HUES64 (cell line): ENCODE measurements at regions not wholly inside any gene's neighbourhood (a gene's known extent, or its start where the extent isn't known, plus 50 kb on each side); places are given as distances from the start of the nearest gene placed in this dataset.
"Not testable (repeated sequence)": the region's sequence is repeated elsewhere in the genome, so short reads cannot be mapped to it uniquely, and the experiment has no call there.

Experiments
- H3K27ac ChIP-seq: 2 replicates; pipeline ENCODE4 v1.7.0; 2013; ENCODE audit warnings: low read depth, low read length, inconsistent platforms
- H3K27me3 ChIP-seq: 2 replicates; pipeline ENCODE4 v1.6.1; 2013; ENCODE audit warnings: mild to moderate bottlenecking, low read length; ENCODE audit not compliant: insufficient read depth
- H3K36me3 ChIP-seq: 2 replicates; pipeline ENCODE4 v1.6.1; 2013; ENCODE audit warnings: mild to moderate bottlenecking, low read length; ENCODE audit not compliant: insufficient read depth
- H3K4me1 ChIP-seq: 2 replicates; pipeline ENCODE4 v1.6.1; 2013; ENCODE audit warnings: mild to moderate bottlenecking, low read length, moderate library complexity; ENCODE audit not compliant: insufficient read depth
- H3K4me3 ChIP-seq: 2 replicates; pipeline ENCODE4 v1.5.1; 2013; ENCODE audit warnings: mild to moderate bottlenecking, low read length, moderate library complexity
- H3K9ac ChIP-seq: 2 replicates; pipeline ENCODE4 v1.6.1; 2013; ENCODE audit warnings: mild to moderate bottlenecking, low read depth, low read length
- H3K9me3 ChIP-seq: 2 replicates; pipeline ENCODE4 v1.6.1; 2013; ENCODE audit warnings: low read depth, low read length; ENCODE audit not compliant: insufficient read depth
- WGBS: fragments of 150-250, 120-280 bp; methylation state at CpG from one replicate; pipeline ENCODE4 v1.1.7; 2013; ENCODE audit warnings: missing lambda C conversion rate; 5-methylcytosine and 5-hydroxymethylcytosine counted together

DNA sequence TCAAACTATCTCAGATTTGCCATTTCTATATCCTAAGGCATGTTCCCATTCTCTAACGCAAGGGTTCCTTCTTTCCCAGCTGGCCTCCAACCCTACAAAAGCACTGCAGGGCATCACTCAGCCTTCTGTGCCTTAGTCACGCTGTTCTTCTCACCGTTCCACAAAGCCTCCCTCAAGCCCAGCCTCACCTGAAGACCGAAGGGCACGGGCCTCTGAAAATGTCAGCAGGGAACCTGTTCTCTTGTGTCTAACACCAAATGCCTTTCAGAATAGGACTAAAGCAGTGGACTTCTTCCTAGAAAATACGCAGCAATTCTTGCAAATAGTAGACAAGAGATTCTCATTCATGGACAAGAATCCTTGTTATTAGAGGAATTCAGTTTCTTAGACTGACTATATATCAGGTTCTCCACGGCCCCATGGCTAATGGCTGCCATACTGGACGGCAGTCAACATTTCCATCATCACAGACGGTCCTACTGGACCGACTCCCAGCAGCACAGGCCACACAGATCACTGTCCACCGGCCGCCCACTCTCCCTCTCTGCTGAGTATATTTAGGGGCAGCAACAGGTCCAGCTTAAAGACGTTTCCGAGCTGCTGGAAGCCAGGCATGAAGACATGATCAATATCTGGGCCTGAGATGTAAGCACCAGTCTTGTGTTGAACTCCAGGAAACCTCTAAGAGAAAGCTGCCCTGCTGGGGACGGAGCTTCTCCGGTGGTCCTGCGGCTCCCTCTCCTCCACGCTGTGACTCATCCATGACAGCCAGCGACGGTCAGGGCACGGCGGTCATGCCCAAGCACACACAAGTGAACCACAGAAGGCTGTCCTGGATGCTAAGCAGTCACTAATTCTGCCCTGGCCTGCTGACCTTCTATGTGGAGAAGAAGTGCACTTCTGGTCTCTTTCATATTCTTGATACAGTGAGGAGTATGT, 61.8 kb upstream of the TNK2 start:
- H3K9ac ChIP-seq, H3K4me1 ChIP-seq, H3K27me3 ChIP-seq, H3K27ac ChIP-seq, H3K4me3 ChIP-seq, H3K9me3 ChIP-seq: not testable (repeated sequence)
- peaks cover 55% of the 10 kb centered on the region for H3K36me3 ChIP-seq
- 93% methylated on average over 21 of the region's 22 CpGs for WGBS

DNA sequence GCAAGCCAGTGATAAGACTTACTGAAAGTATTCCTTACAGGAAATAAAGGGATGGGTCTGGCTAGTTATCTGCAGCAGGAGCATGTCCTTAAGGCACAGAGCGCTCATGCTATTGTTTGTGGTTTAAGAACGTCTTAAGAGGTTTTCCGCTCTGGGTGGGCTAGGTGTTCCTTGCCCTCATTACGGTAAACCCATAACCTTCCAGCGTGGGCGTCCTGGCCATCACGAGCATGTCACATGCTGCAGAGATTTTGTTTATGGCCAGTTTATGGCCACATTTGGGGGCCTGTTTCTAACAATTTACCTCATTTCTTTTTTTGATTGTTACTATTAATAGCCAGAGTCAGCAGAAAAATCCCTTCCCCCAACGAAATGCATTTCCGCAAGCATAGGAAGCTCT, 61.0 kb upstream of the TNK2 start:
- peaks cover 56% of the 10 kb centered on the region for H3K36me3 ChIP-seq
- H3K9me3 ChIP-seq, H3K9ac ChIP-seq, H3K27ac ChIP-seq, H3K4me1 ChIP-seq, H3K27me3 ChIP-seq, H3K4me3 ChIP-seq: not testable (repeated sequence)
- 97% methylated on average over 7 of the region's 9 CpGs for WGBS

DNA sequence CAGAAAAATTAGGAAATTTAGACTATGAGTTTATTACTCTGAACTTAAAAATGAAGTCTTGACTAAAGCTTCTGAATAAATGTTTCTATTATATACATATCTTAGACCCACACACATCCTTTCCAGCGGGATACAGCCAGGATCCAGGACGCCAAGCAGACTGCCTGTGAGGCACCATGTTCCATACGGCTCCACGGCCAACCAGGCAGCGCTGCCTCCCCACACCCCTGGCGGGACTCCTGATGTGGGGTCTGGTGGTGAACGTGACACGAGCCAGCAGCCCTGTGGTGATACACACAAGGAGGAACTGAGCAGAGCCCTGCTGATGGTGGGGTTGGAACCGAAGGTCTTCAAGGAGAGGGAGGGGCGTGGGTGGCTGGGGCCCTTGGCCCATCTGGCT, 59.8 kb upstream of the TNK2 start:
- WGBS, result 93% methylated on average over 5 of the region's 10 CpGs
- H3K9ac ChIP-seq, H3K27ac ChIP-seq, H3K4me3 ChIP-seq, H3K9me3 ChIP-seq, H3K4me1 ChIP-seq, H3K27me3 ChIP-seq: not testable (repeated sequence)
- peaks cover 50% of the 10 kb centered on the region for H3K36me3 ChIP-seq

DNA sequence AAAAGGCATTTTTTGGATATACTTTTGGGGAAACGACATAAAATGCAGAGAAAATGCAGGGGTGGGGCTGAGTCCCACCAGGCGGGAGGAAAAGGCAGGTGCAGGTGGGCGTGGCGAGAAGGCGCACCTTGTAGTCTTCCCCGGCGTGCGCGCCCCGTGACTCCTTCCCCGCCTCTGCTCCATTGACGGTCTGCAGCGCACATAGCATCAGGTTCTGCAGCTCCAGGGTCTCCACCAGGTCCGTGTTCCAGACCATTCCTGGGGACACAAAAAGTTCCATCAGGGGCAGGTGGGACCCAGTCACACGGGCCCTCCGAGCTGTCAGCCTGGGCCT, 59.0 kb upstream of the TNK2 start:
- H3K9ac ChIP-seq, H3K9me3 ChIP-seq, H3K27ac ChIP-seq, H3K27me3 ChIP-seq, H3K4me3 ChIP-seq, H3K4me1 ChIP-seq: not testable (repeated sequence)
- H3K36me3 ChIP-seq, result peaks cover 55% of the 10 kb centered on the region
- no CpG with 5 or more reads among the region's 16 CpGs for WGBS

DNA sequence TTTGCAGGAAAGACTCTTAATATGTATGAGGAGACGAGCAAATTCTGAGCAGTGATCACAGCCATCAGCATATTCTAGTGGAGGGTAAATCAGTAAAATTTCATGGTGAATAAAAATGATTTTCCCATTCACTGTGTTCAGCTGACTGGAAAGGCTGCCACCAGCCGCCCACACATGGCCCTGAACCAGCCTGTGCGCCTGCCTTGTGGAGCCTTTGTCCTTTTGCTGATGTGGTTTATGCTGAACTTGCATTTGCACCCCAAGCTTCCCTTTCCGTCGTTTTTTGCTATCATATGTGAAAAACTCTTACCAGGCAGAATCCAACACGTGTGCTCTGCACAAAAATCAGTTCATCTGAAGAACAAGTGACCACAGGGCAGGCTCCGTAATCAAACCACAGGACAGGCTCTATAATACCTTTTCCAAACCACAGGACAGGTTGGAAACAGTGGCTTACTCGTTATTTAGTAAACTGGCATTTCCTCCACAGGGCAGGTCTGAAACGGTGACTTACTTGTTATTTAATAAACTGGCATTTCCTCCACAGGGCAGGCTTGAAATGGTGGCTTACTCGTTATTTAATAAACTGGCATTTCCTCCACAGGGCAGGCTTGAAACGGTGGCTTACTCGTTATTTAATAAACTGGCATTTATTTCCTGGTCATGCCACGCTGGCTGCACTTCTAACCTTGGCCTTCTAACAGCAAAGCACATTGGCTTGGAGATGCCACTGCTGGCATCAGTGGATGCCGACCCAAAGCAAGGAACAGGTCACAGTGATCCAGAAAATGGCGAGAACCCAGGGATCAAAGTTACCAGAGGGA, 58.4 kb upstream of the TNK2 start:
- H3K4me1 ChIP-seq, H3K27ac ChIP-seq, H3K9ac ChIP-seq, H3K4me3 ChIP-seq, H3K27me3 ChIP-seq, H3K9me3 ChIP-seq: not testable (repeated sequence)
- WGBS, result 92% methylated on average over 9 of the region's 15 CpGs
- peaks cover 51% of the 10 kb centered on the region for H3K36me3 ChIP-seq

DNA sequence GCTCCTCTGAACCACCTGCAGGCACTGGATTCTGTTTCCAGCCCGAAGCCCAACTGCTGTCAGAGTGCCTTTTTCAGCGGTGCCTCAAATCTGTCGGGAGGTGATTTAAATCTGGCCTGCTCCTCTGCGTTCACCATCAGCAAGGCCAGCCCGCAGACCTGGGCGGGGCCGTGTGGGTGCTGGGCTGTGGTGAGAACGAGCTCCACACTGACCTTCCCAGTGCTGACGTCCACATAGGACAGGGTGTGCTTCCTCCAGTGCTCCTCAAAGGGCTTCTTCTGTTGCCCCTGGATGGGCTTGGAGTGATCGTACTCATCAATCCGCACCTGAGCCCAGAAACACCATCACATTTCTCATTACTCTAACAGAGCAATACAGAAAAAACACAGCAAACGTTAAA, 56.9 kb upstream of the TNK2 start:
- H3K27me3 ChIP-seq, H3K9ac ChIP-seq, H3K4me1 ChIP-seq, H3K9me3 ChIP-seq, H3K27ac ChIP-seq, H3K4me3 ChIP-seq: not testable (repeated sequence)
- WGBS, result 97% methylated on average over 12 of the region's 12 CpGs
- peaks cover 36% of the 10 kb centered on the region for H3K36me3 ChIP-seq

DNA sequence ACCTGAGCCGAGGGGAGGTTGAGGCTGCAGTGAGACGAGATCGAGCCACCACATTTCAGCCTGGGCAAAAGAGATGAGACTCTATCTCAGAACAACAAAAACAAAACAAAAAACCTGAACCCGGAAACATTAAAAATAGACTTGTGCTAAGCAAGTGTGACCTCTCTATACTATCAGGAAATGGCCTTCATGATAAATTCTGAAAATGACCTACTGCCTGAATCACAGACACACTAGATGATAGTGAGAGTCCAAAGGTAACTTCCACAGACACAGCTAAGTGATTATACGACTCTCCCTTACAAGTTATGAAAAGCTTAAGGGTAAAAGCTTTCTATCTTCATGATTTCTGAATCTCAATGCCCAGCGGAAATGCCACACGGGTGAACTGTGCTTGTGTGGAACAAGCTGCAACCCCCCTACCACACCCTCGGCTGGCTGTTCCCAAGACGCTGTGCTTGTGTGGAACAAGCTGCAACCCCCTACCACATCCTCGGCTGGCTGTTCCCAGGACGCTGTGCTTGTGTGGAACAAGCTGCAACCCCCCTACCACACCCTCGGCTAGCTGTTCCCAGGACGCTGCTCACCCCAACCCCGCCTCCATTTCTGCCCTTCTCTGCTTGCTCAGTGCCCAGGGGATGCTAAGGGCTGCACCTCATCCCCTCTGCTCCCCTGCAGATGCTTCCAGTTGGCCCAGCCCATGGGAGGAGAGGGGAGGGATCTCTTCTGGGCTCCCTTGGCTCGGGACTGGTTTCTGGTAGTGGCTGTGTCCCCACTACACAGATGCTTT, 56.2 kb upstream of the TNK2 start:
- H3K9ac ChIP-seq, H3K4me3 ChIP-seq, H3K4me1 ChIP-seq, H3K27me3 ChIP-seq, H3K9me3 ChIP-seq, H3K27ac ChIP-seq: not testable (repeated sequence)
- peaks cover 30% of the 10 kb centered on the region for H3K36me3 ChIP-seq
- 92% methylated on average over 14 of the region's 15 CpGs for WGBS

DNA sequence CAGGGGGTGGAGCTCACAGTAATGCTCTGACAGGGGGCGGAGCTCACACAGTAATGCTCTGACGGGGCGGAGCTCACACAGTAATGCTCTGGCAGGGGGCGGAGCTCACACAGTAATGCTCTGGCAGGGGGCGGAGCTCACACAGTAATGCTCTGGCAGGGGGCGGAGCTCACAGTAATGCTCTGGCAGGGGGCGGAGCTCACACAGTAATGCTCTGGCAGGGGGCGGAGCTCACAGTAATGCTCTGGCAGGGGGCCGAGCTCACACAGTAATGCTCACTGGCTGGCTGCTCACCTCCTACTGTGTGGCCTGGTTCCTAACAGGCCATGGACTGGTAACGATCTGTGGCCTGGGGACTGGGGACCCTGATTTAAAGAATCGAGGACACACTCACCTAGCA, 53.9 kb upstream of the TNK2 start:
- not testable (repeated sequence) for H3K9me3 ChIP-seq, H3K4me3 ChIP-seq, H3K27me3 ChIP-seq, H3K27ac ChIP-seq, H3K4me1 ChIP-seq, H3K9ac ChIP-seq
- H3K36me3 ChIP-seq, result peaks cover 26% of the 10 kb centered on the region
- 88% methylated on average over 11 of the region's 11 CpGs for WGBS

DNA sequence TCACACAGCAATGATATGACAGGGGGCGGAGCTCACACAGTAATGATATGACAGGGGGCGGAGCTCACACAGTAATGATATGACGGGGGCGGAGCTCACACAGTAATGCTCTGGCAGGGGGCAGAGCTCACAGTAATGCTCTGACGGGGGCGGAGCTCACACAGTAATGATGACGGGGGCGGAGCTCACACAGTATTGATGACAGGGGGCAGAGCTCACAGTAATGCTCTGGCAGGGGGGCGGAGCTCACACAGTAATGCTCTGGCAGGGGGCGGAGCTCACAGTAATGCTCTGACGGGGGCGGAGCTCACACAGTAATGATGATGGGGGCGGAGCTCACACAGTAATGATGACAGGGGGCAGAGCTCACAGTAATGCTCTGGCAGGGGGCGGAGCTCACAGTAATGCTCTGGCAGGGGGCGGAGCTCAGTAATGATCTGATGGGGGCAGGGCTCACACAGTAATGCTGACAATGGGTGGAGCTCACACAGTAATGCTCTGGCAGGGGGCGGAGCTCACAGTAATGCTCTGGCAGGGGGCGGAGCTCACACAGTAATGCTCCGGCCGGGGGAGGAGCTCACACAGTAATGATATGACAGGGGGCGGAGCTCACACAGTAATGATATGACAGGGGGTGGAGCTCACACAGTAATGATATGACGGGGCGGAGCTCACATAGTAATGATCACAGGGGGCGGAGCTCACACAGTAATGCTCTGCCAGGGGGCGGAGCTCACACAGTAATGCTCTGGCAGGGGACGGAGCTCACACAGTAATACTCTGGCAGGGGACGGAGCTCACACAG, 52.8 kb upstream of the TNK2 start:
- H3K27ac ChIP-seq, H3K4me1 ChIP-seq, H3K9me3 ChIP-seq, H3K4me3 ChIP-seq, H3K27me3 ChIP-seq, H3K9ac ChIP-seq: not testable (repeated sequence)
- peaks cover 26% of the 10 kb centered on the region for H3K36me3 ChIP-seq
- 94% methylated on average over 26 of the region's 26 CpGs for WGBS

DNA sequence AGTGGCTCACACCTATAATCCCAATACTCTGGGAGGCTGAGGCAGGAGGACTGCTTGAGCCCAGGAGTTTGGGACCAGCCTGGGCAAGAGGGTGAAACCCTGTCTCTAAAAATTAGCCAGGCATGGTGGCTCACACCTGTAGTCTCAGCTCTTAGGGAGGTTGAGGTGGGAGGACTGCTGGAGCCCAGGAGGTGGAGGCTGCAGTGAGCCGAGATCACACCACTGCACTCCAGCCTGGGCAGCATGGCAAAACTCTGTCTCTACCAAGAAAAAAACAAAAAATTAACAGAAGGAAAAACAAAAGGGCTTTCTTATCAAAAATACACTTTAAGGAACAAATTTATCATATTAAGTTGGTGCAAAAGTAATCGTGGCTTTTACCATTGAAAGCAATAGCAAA, 51.8 kb upstream of the TNK2 start:
- peaks cover 20% of the 10 kb centered on the region; the same call in 1 of the 2 replicates for H3K36me3 ChIP-seq
- H3K27ac ChIP-seq, H3K4me3 ChIP-seq, H3K4me1 ChIP-seq, H3K9me3 ChIP-seq, H3K27me3 ChIP-seq, H3K9ac ChIP-seq: not testable (repeated sequence)
- 86% methylated on average over 2 of the region's 2 CpGs for WGBS
